ENCODE measurements at regions not wholly inside any gene's neighbourhood (a gene's known extent, or its start where the extent isn't known, plus 50 kb on each side); places are given as distances from the start of the nearest gene placed in this dataset.

- TF ChIP-seq CTCF (conservative IDR thresholded peaks at IDR 0.05 in 1 of 2, IDR thresholded peaks at IDR 0.05 in 1 of 2; ENCODE audit: low read depth in 1 of 2, low read length in 2 of 2) (no peak), EZH2 (IDR thresholded peaks at IDR 0.05; ENCODE audit: low read length, missing control alignments) (no peak)
Measured at GRCh38 chr11:106161775-106162634, 84.5 kb downstream of the AASDHPPT start.
